ENCODE measurements at regions not wholly inside any gene's neighbourhood (a gene's known extent, or its start where the extent isn't known, plus 50 kb on each side); places are given as distances from the start of the nearest gene placed in this dataset.
"Not testable (repeated sequence)": the region's sequence is repeated elsewhere in the genome, so short reads cannot be mapped to it uniquely, and the experiment has no call there.

GRCh38 chr16:35198223-35199199 lies 1739.1 kb downstream of the TP53TG3F start:
- DNase-seq, result no peak

GRCh38 chr16:35200662-35201061 lies 1741.2 kb downstream of the TP53TG3F start:
- DNase-seq, result no peak

- DNase-seq, result no peak
Measured at GRCh38 chr16:35201151-35201550, 1741.7 kb downstream of the TP53TG3F start.

- DNase-seq, result no peak
Measured at GRCh38 chr16:35203636-35204035, 1744.2 kb downstream of the TP53TG3F start.

- no peak for DNase-seq
Measured at GRCh38 chr16:35207059-35207999, 1747.9 kb downstream of the TP53TG3F start.

GRCh38 chr16:35208001-35208935 lies 1748.9 kb downstream of the TP53TG3F start:
- no peak for DNase-seq

- DNase-seq, result no peak
Measured at GRCh38 chr16:35210681-35211433, 1751.4 kb downstream of the TP53TG3F start.

- DNase-seq, result no peak
Measured at GRCh38 chr16:35214840-35215239, 1755.4 kb downstream of the TP53TG3F start.

GRCh38 chr16:35215287-35215686 lies 1755.9 kb downstream of the TP53TG3F start:
- DNase-seq, result no peak

- DNase-seq, result not testable (repeated sequence)
Measured at GRCh38 chr16:35216261-35216660, 1756.8 kb downstream of the TP53TG3F start.

- DNase-seq, result no peak
Measured at GRCh38 chr16:35221482-35222185, 1762.2 kb downstream of the TP53TG3F start.

- DNase-seq, result no peak
Measured at GRCh38 chr16:35234679-35235078, 1775.3 kb downstream of the TP53TG3F start.

GRCh38 chr16:35239561-35239960 lies 1780.1 kb downstream of the TP53TG3F start:
- no peak for DNase-seq

- no peak for DNase-seq
Measured at GRCh38 chr16:35249051-35249450, 1789.6 kb downstream of the TP53TG3F start.

- no peak for DNase-seq
Measured at GRCh38 chr16:35252356-35252936, 1793.0 kb downstream of the TP53TG3F start.

- DNase-seq, result no peak
Measured at GRCh38 chr16:35255186-35255803, 1795.9 kb downstream of the TP53TG3F start.

GRCh38 chr16:35255816-35256215 lies 1796.4 kb downstream of the TP53TG3F start:
- DNase-seq, result no peak

GRCh38 chr16:35258381-35258780 lies 1799.0 kb downstream of the TP53TG3F start:
- no peak for DNase-seq

GRCh38 chr16:35295856-35296255 lies 1836.4 kb downstream of the TP53TG3F start:
- no peak for DNase-seq

All from NCI-H2107 (cell line).